H1 (cell line): ENCODE measurements at regions not wholly inside any gene's neighbourhood (a gene's known extent, or its start where the extent isn't known, plus 50 kb on each side); places are given as distances from the start of the nearest gene placed in this dataset.

Source experiments
- CTCF ChIA-PET: fragments of 300-600 bp; sonication (Branson Sonifier 250); formaldehyde crosslinking; loops from one replicate; lab custom pipeline; 2021; ENCODE audit not compliant: partially characterized antibody; lab: Charles Lee
- POLR2A ChIA-PET: fragments of 300-600 bp; sonication (Branson Sonifier 250); formaldehyde crosslinking; loops from one replicate; lab custom pipeline; 2021; ENCODE audit warnings: inconsistent platforms; ENCODE audit not compliant: partially characterized antibody; lab: Charles Lee
- DNase-seq, 2 experiments: peaks; one replicate each; pipeline versions ENCODE4 v3.0.0 to v3.0.0-alpha.2; 2010 to 2022; ENCODE audit warnings: low spot score in 2 of 2, low read depth in 1 of 2, mixed read lengths in 1 of 2
- FAIRE-seq: peaks from 2 replicates; lab custom pipeline; 2011; peaks lifted over from hg19 to GRCh38; lab: Jason Lieb, UNC
- H2AFZ ChIP-seq: 2 replicates; pipeline ENCODE4 v1.8.1; 2012; ENCODE audit warnings: low read length, inconsistent platforms
- H2AK5ac ChIP-seq: 2 replicates; pipeline ENCODE4 v1.6.1; 2013; ENCODE audit warnings: low read depth, low read length
- H2BK120ac ChIP-seq: replicated peaks from 2 replicates; pipeline ENCODE3; 2013; ENCODE audit warnings: low read depth, low read length, inconsistent platforms
- H2BK12ac ChIP-seq: 2 replicates; pipeline ENCODE4 v1.6.1; 2013; ENCODE audit warnings: low read depth, low read length
- H2BK15ac ChIP-seq: 2 replicates; pipeline ENCODE4 v1.6.1; 2013; ENCODE audit warnings: low read length
- H2BK20ac ChIP-seq: 2 replicates; pipeline ENCODE4 v1.6.1; 2013; ENCODE audit warnings: low read length
- H2BK5ac ChIP-seq: 2 replicates; pipeline ENCODE4 v1.6.1; 2013; ENCODE audit warnings: low read depth, low read length
- H3K14ac ChIP-seq: 2 replicates; pipeline ENCODE4 v1.6.1; 2013; ENCODE audit warnings: inconsistent platforms; ENCODE audit not compliant: insufficient read length
- H3K18ac ChIP-seq: 2 replicates; pipeline ENCODE4 v1.6.1; 2013; ENCODE audit warnings: low read length; ENCODE audit errors: extremely low read depth
- H3K23ac ChIP-seq: 2 replicates; pipeline ENCODE4 v1.6.1; 2013; ENCODE audit warnings: inconsistent platforms; ENCODE audit not compliant: insufficient read length
- H3K23me2 ChIP-seq: 2 replicates; pipeline ENCODE4 v1.6.1; 2013; ENCODE audit warnings: low read depth, low read length
- H3K27ac ChIP-seq: 2 replicates; pipeline ENCODE4 v1.6.1; 2011; ENCODE audit warnings: low read depth, low read length, inconsistent platforms
- H3K27me3 ChIP-seq, 4 experiments: replicated peaks in 1 of 4; 1 replicate in 1 of 4; 2 replicates in 3 of 4; pipeline versions ENCODE4 v1.6.1 to v1.8.1; 2011 to 2013; ENCODE audit warnings: low read length in 3 of 4, mild to moderate bottlenecking in 3 of 4, inconsistent platforms in 2 of 4, mixed read lengths in 2 of 4, moderate library complexity in 1 of 4; ENCODE audit not compliant: control insufficient read depth in 3 of 4, insufficient read depth in 3 of 4; ENCODE audit errors: extremely low read depth in 1 of 4
- H3K36me3 ChIP-seq, 4 experiments: 2 replicates each; pipeline versions ENCODE4 v1.6.1 to v1.8.1; 2011 to 2013; ENCODE audit warnings: mild to moderate bottlenecking in 4 of 4, low read length in 3 of 4, moderate library complexity in 2 of 4, control low read depth in 1 of 4, inconsistent platforms in 1 of 4; ENCODE audit not compliant: insufficient read depth in 4 of 4, control insufficient read depth in 2 of 4
- H3K4ac ChIP-seq: replicated peaks from 2 replicates; pipeline ENCODE3; 2013; ENCODE audit warnings: low read length, low read depth, mixed read lengths, inconsistent platforms; ENCODE audit not compliant: insufficient read length
- H3K4me1 ChIP-seq, 4 experiments: replicated peaks in 1 of 4; 1 replicate in 1 of 4; 2 replicates in 3 of 4; pipeline versions ENCODE4 v1.6.1 to v1.8.1; 2011 to 2013; ENCODE audit warnings: low read length in 3 of 4, inconsistent platforms in 2 of 4, mixed read lengths in 1 of 4; ENCODE audit not compliant: insufficient read depth in 4 of 4, control insufficient read depth in 3 of 4
- H3K4me2 ChIP-seq, 2 experiments: 2 replicates each; pipeline versions ENCODE4 v1.6.1 to v1.8.1; 2011 to 2013; ENCODE audit warnings: low read depth in 2 of 2, low read length in 2 of 2, control low read depth in 1 of 2, inconsistent platforms in 1 of 2, mild to moderate bottlenecking in 1 of 2; ENCODE audit not compliant: insufficient read depth in 1 of 2
- H3K4me3 ChIP-seq, 4 experiments: fragments of 200-600, 300-600 bp in 1 of 4; sonication (generic), shearing (Covaris generic), sonication (Bioruptor Twin) in 1 of 4; 2 replicates each; pipeline versions ENCODE4 v1.5.1 to v1.8.1; 2011 to 2016; ENCODE audit warnings: low read length in 4 of 4, low read depth in 3 of 4, control low read depth in 2 of 4, inconsistent platforms in 2 of 4, mild to moderate bottlenecking in 2 of 4, mixed read lengths in 1 of 4, moderate library complexity in 1 of 4; ENCODE audit not compliant: insufficient read depth in 2 of 4; ENCODE audit errors: extremely low read depth in 1 of 4
- H3K56ac ChIP-seq: replicated peaks from 2 replicates; pipeline ENCODE3; 2013; ENCODE audit warnings: low read depth, mild to moderate bottlenecking, mixed read lengths, low read length, inconsistent platforms; ENCODE audit not compliant: insufficient read length
- H3K79me1 ChIP-seq: 2 replicates; pipeline ENCODE4 v1.6.1; 2013; ENCODE audit warnings: low read depth, low read length, control low read depth
- H3K79me2 ChIP-seq, 2 experiments: 2 replicates each; pipeline versions ENCODE4 v1.6.1 to v1.8.1; 2012 to 2013; ENCODE audit warnings: low read length in 2 of 2, mild to moderate bottlenecking in 2 of 2, inconsistent platforms in 1 of 2; ENCODE audit not compliant: insufficient read depth in 2 of 2, control insufficient read depth in 1 of 2
- H3K9ac ChIP-seq, 4 experiments: replicated peaks in 1 of 4; 1 replicate in 1 of 4; 2 replicates in 3 of 4; pipeline versions ENCODE4 v1.6.1 to v1.8.1; 2011 to 2013; ENCODE audit warnings: low read depth in 3 of 4, low read length in 3 of 4, control low read depth in 2 of 4, mild to moderate bottlenecking in 2 of 4, moderate library complexity in 2 of 4, inconsistent platforms in 1 of 4; ENCODE audit errors: extremely low read depth in 1 of 4
- H3K9me3 ChIP-seq, 2 experiments: 2 replicates each; pipeline versions ENCODE4 v1.6.1 to v1.8.1; 2012 to 2013; ENCODE audit warnings: mild to moderate bottlenecking in 2 of 2, moderate library complexity in 2 of 2, control low read depth in 1 of 2, inconsistent platforms in 1 of 2, low read depth in 1 of 2, low read length in 1 of 2, mixed read lengths in 1 of 2; ENCODE audit not compliant: insufficient read depth in 2 of 2
- H4K20me1 ChIP-seq, 2 experiments: replicated peaks in 1 of 2; 2 replicates each; pipeline versions ENCODE3 to v1.8.1; 2011 to 2013; ENCODE audit warnings: inconsistent platforms in 2 of 2, low read length in 2 of 2, mild to moderate bottlenecking in 1 of 2; ENCODE audit not compliant: insufficient read depth in 2 of 2, control insufficient read depth in 1 of 2
- H4K5ac ChIP-seq: 2 replicates; pipeline ENCODE4 v1.6.1; 2013; ENCODE audit warnings: low read length, low read depth, mixed read lengths, inconsistent platforms; ENCODE audit not compliant: insufficient read length
- H4K8ac ChIP-seq: 2 replicates; pipeline ENCODE4 v1.8.0; 2013; ENCODE audit warnings: mild to moderate bottlenecking, moderate library complexity, low read length, inconsistent platforms; ENCODE audit not compliant: insufficient read depth; ENCODE audit errors: extremely low read depth
- H4K91ac ChIP-seq: replicated peaks from 2 replicates; pipeline ENCODE3; 2013; ENCODE audit warnings: low read length, mixed read lengths, inconsistent platforms; ENCODE audit not compliant: insufficient read length
- BCL11A ChIP-seq, 2 experiments: IDR thresholded peaks; one replicate each; pipeline ENCODE4 v1.6.1; 2011; ENCODE audit warnings: low read depth in 2 of 2, low read length in 2 of 2, mild to moderate bottlenecking in 2 of 2
- EGR1 ChIP-seq: IDR thresholded peaks from 2 replicates; pipeline ENCODE4 v1.6.1; 2011; ENCODE audit warnings: low read depth, low read length, borderline replicate concordance
- GABPA ChIP-seq: IDR thresholded peaks from 2 replicates; pipeline ENCODE4 v1.6.1; 2011; ENCODE audit warnings: mild to moderate bottlenecking, low read length, moderate library complexity, borderline replicate concordance; ENCODE audit not compliant: insufficient read depth
- JUN ChIP-seq: IDR thresholded peaks from 2 replicates; pipeline ENCODE4 v1.6.1; 2011; ENCODE audit warnings: low read depth, mild to moderate bottlenecking, improper control_type of control experiment, low read length
- JUND ChIP-seq: IDR thresholded peaks from 2 replicates; pipeline ENCODE4 v1.6.1; 2011; ENCODE audit warnings: mild to moderate bottlenecking, improper control_type of control experiment, low read length
- KDM5A ChIP-seq: fragments of 200-600 bp; IDR thresholded peaks from 2 replicates; pipeline ENCODE4 v1.7.1; 2012; ENCODE audit warnings: mild to moderate bottlenecking, low read length, inconsistent platforms, mixed read lengths
- MAFK ChIP-seq: IDR thresholded peaks from 2 replicates; pipeline ENCODE4 v1.6.1; 2012; ENCODE audit warnings: low read depth, mild to moderate bottlenecking, improper control_type of control experiment, low read length
- NRF1 ChIP-seq: IDR thresholded peaks from 2 replicates; pipeline ENCODE4 v1.6.1; 2011; ENCODE audit warnings: mild to moderate bottlenecking, low read depth, low read length, improper control_type of control experiment
- PHF8 ChIP-seq: fragments of 200-600 bp; sonication (generic); conservative IDR thresholded peaks from 2 replicates; pipeline ENCODE4 v1.7.1; 2012; ENCODE audit warnings: low read depth, mild to moderate bottlenecking, inconsistent platforms, low read length, moderate library complexity
- RNF2 ChIP-seq: fragments of 200-900, 300-1000 bp; sonication (generic); IDR thresholded peaks from 2 replicates; pipeline ENCODE4 v1.7.1; 2016; ENCODE audit warnings: borderline replicate concordance, low read depth, mild to moderate bottlenecking, antibody characterized with exemption, low read length; ENCODE audit not compliant: poor library complexity, severe bottlenecking; ENCODE audit errors: missing control alignments
- SP1 ChIP-seq: IDR thresholded peaks from 2 replicates; pipeline ENCODE4 v1.6.1; 2011; ENCODE audit warnings: low read depth, low read length
- SUZ12 ChIP-seq: fragments of 200-600 bp; sonication (generic); IDR thresholded peaks from 2 replicates; pipeline ENCODE4 v1.6.1; 2012; ENCODE audit warnings: mild to moderate bottlenecking, inconsistent platforms, low read length, moderate library complexity, mixed read lengths
- YY1 ChIP-seq: IDR thresholded peaks from 2 replicates; pipeline ENCODE4 v1.6.1; 2011; ENCODE audit warnings: low read depth, mild to moderate bottlenecking, low read length
- ZNF274 ChIP-seq: IDR thresholded peaks from 2 replicates; pipeline ENCODE4 v1.7.0; 2012; ENCODE audit warnings: low read length, borderline replicate concordance; ENCODE audit errors: extremely low read depth
- WGBS, 2 experiments: shearing (Covaris generic) in 1 of 2; methylation state at CpG; one replicate each; pipeline versions ENCODE4 v1.1.6 to v1.1.7; 2013 to 2015; ENCODE audit warnings: low lambda C conversion rate in 2 of 2, mixed read lengths in 2 of 2, inconsistent platforms in 1 of 2, low coverage in 1 of 2, missing lambda C conversion rate in 1 of 2; ENCODE audit not compliant: insufficient replicate concordance in 2 of 2, insufficient coverage in 1 of 2, insufficient read length in 1 of 2; ENCODE audit errors: extremely low coverage in 1 of 2, missing lambda C conversion rate in 1 of 2; 5-methylcytosine and 5-hydroxymethylcytosine counted together
- TF ChIP-seq, protein P1 (sequence below): IDR thresholded peaks from 2 replicates; pipeline ENCODE4 v1.6.1; 2012; ENCODE audit warnings: inconsistent platforms

DNA sequence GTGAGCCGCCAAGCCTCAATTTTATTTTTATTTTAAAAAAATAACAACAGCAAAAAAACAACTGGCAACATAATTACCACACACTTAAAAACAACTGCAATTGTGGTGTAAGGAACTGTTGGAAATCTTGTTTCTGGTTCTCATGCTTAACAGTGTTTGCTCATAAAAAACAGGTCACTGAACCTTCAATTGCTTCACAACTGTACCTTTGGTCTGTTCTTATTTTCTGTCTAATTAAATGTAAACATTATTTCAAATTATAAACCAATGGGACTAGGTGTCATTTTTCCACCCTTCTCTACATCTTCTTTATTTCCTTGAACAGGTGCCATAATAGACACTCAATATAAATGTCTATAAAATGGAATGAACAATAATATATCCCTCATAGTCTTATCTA is 68.4 kb upstream of the CHRM3 start:
- Histone ChIP-seq H3K56ac (no peak overlapping the region), H2AK5ac (no peak overlapping the region), H3K4me3 (no peak overlapping the region), H4K91ac (no peak overlapping the region), H3K4me2 (no peak overlapping the region), H3K23me2 (no peaks in the 10 kb centered on the region), H3K14ac (no peak overlapping the region), H4K5ac (no peak overlapping the region), H3K23ac (no peak overlapping the region), H2BK120ac (no peak overlapping the region), H3K79me1 (no peaks in the 10 kb centered on the region), H3K36me3 (no peaks in the 10 kb centered on the region), H3K9me3 (no peaks in the 10 kb centered on the region), H4K20me1 (no peaks in the 10 kb centered on the region), H3K4ac (no peak overlapping the region), H2BK5ac (no peak overlapping the region), H2AFZ (no peak overlapping the region), H4K8ac (no peak overlapping the region), H3K18ac (no peak overlapping the region), H3K27me3 (no peaks in the 10 kb centered on the region), H2BK20ac (no peak overlapping the region), H2BK12ac (no peak overlapping the region), H3K27ac (no peak overlapping the region), H2BK15ac (no peak overlapping the region), H3K79me2 (no peaks in the 10 kb centered on the region), H3K4me1 (no peaks in the 10 kb centered on the region; a peak in 1 of 7 replicates), H3K9ac (peak overlapping the region in 1 of 4 experiments; percentile 34; a peak in 1 of 7 replicates)
- DNase-seq = no peak
- no peak for FAIRE-seq
- WGBS, 2 experiments = 80% methylated on average over 1 of the region's 1 CpG; no CpG with 5 or more reads in 1 of the 2 experiments
- TF ChIP-seq NRF1 (no peak), SP1 (no peak), YY1 (no peak), GABPA (no peak), RNF2 (no peak), BCL11A (IDR thresholded peaks at IDR 0.05; ENCODE audit: low read depth in 2 of 2, low read length in 2 of 2) (no peak), ZNF274 (no peak), MAFK (no peak), PHF8 (no peak), EGR1 (no peak), SUZ12 (no peak), KDM5A (no peak), JUND (no peak), JUN (no peak)
- TF ChIP-seq, protein P1, sequence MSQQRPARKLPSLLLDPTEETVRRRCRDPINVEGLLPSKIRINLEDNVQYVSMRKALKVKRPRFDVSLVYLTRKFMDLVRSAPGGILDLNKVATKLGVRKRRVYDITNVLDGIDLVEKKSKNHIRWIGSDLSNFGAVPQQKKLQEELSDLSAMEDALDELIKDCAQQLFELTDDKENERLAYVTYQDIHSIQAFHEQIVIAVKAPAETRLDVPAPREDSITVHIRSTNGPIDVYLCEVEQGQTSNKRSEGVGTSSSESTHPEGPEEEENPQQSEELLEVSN = no peak
- CTCF ChIA-PET = no interaction called here
- POLR2A ChIA-PET = no interaction called here
